ENCODE measurements at regions not wholly inside any gene's neighbourhood (a gene's known extent, or its start where the extent isn't known, plus 50 kb on each side); places are given as distances from the start of the nearest gene placed in this dataset.
A peak's percentile ranks its signal among the peaks of the same experiment; 100 is the strongest.

DNA sequence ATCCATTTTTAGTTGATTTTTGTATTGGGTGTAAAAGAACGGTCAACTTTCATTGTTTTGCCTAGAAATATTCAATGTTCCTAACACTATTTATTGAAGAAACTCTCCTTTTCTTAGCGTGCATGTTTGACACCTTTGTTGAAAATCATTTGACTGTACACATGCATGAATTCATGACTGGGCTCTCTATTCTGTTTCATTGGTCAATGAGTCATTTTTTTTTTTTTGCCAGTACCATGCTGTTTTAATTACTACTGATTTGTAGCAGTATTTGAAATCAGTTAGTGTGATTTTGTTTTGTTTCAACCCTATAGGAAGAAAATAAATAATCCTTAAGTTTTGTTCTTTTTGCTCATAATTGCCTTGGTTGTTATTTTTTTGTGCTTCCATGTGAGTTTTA is 828.7 kb downstream of the SUCLG1 start:
- TF ChIP-seq, protein P1, sequence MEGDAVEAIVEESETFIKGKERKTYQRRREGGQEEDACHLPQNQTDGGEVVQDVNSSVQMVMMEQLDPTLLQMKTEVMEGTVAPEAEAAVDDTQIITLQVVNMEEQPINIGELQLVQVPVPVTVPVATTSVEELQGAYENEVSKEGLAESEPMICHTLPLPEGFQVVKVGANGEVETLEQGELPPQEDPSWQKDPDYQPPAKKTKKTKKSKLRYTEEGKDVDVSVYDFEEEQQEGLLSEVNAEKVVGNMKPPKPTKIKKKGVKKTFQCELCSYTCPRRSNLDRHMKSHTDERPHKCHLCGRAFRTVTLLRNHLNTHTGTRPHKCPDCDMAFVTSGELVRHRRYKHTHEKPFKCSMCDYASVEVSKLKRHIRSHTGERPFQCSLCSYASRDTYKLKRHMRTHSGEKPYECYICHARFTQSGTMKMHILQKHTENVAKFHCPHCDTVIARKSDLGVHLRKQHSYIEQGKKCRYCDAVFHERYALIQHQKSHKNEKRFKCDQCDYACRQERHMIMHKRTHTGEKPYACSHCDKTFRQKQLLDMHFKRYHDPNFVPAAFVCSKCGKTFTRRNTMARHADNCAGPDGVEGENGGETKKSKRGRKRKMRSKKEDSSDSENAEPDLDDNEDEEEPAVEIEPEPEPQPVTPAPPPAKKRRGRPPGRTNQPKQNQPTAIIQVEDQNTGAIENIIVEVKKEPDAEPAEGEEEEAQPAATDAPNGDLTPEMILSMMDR (conservative IDR thresholded peaks at IDR 0.05) = no peak
- H3K27ac ChIP-seq = no peak overlapping the region

- TF ChIP-seq, protein P1 (conservative IDR thresholded peaks at IDR 0.05) = no peak
- H3K27ac ChIP-seq = no peak overlapping the region
Measured at GRCh38 chr2:83615511-83615910, 843.6 kb downstream of the SUCLG1 start.

GRCh38 chr2:83613178-83613577 is 845.9 kb downstream of the SUCLG1 start:
- TF ChIP-seq, protein P1 (conservative IDR thresholded peaks at IDR 0.05) = no peak
- no peak overlapping the region for H3K27ac ChIP-seq

GRCh38 chr2:83602753-83603152 is 856.3 kb downstream of the SUCLG1 start:
- TF ChIP-seq, protein P1 (conservative IDR thresholded peaks at IDR 0.05) = no peak; the same call in 1 of the 2 replicates
- H3K27ac ChIP-seq = no peak overlapping the region

DNA sequence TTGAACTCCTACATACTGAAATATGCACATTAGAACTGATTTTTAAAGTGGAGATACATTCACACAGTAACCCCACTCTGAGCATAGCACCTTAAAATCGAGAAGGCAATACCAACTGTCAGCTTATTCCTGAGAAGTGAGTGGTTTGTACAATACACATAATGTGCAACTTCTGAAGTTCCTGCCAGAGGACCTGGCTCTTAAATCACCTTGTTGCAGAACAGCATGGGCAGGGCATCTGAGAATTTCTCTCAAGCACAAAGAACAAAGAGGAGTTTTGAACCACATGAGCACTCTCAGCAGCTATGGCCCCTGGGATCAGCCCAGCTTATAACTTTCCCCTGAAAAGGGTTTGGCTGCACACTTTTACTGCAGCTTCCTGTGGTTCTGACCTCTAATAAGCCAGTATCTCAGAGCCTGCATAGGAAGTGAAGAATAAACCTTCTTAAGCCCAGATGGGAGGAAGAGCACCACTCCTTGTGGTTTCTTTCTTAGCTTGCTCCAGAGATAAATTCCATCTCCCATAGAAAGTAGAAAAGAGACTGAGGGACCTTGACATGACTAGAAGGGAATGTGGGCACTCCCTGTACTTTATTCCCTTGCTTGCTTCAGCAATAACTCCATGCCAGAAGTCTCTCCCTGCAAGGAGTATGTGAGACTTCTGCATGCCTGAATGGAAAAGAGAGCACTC is 862.3 kb downstream of the SUCLG1 start:
- no peak overlapping the region for H3K27ac ChIP-seq
- TF ChIP-seq, protein P1 (conservative IDR thresholded peaks at IDR 0.05) = no peak

DNA sequence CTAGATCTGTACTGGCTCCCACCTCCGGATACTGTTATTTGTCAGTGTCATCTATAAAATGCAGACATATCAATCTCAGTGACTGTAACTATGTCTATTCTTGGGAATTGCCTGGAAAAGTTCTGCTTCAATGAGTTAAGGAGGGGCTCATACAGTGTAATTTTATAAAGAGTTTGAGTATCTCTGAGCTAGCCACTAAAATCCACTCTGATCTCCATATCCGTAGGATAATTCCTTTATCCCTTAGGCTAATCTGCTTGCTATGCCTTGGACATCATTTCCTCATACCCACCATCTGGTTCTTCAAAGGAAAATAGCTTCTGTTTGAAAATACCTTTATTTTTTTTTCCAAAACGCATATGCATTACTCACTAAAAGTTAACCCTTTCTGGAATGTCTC is 863.2 kb downstream of the SUCLG1 start:
- TF ChIP-seq, protein P1 (conservative IDR thresholded peaks at IDR 0.05) = no peak
- no peak overlapping the region for H3K27ac ChIP-seq

DNA sequence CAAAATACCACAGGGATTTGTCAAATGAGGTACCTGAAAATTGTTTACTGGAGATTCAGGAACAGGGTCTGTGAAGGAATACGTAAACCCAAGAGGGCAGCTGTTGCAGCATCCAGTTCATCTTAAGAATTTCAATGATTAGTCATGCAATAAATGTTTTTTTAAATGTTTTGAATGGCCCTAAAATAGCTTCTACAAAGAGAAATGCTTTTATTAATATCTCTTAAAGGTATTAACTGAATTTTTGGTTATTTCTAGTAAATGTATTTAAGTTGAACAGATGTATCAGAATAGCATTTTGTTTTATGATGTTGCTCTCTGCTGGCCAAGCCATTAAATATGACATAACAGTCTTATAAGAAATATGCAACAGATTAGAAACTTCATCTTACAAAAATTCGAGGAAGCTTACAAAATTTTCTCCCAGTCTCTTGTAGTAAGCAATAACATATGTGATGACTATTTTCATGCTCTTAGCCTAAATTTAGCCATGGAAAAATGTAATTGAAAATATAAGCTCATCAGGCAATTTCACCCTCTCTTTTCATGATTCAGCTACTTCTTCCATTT is 863.9 kb downstream of the SUCLG1 start:
- TF ChIP-seq, protein P1 (conservative IDR thresholded peaks at IDR 0.05) = peak; percentile 26; the same call in 1 of the 2 replicates
- no peak overlapping the region for H3K27ac ChIP-seq

Measured in VCaP (cell line).